Lung (tissue), 11 donors: ENCODE measurements at regions not wholly inside any gene's neighbourhood (a gene's known extent, or its start where the extent isn't known, plus 50 kb on each side); places are given as distances from the start of the nearest gene placed in this dataset.

Experiments
- ATAC-seq: fragments of 200-7000 bp; cut with Tn5 transposase; one replicate; pipeline ENCODE4 v1.9.1; 2020; ENCODE audit warnings: moderate number of reproducible peaks; ENCODE audit not compliant: insufficient read depth, low FRiP score
- DNase-seq, 3 donors: peaks; one replicate each; pipeline ENCODE4 v3.0.0-alpha.2; 2013 to 2017
- H3K27ac ChIP-seq, 2 donors: one replicate each; pipeline ENCODE4 v1.5.1; 2013; ENCODE audit warnings: mild to moderate bottlenecking in 2 of 2, moderate library complexity in 2 of 2, control low read depth in 1 of 2, inconsistent platforms in 1 of 2, low read depth in 1 of 2, low read length in 1 of 2
- H3K27me3 ChIP-seq, 3 donors: one replicate each; pipeline ENCODE4 v1.5.1; 2013; ENCODE audit warnings: low read length in 2 of 3; ENCODE audit not compliant: control insufficient read depth in 3 of 3, insufficient read depth in 3 of 3
- H3K36me3 ChIP-seq, 4 donors: one replicate each; pipeline ENCODE4 v1.5.1; 2013; ENCODE audit warnings: low read length in 4 of 4, mild to moderate bottlenecking in 1 of 4, moderate library complexity in 1 of 4; ENCODE audit not compliant: control insufficient read depth in 4 of 4, insufficient read depth in 4 of 4
- H3K4me1 ChIP-seq, 5 donors: one replicate each; pipeline ENCODE4 v1.5.1; 2013; ENCODE audit warnings: low read length in 5 of 5, mild to moderate bottlenecking in 2 of 5, moderate library complexity in 1 of 5; ENCODE audit not compliant: control insufficient read depth in 5 of 5, insufficient read depth in 5 of 5
- H3K4me3 ChIP-seq: one replicate; pipeline ENCODE4 v1.5.1; 2013; ENCODE audit warnings: mild to moderate bottlenecking, control low read depth, moderate library complexity
- H3K9ac ChIP-seq, 2 donors: one replicate each; pipeline ENCODE4 v1.5.1; 2013; ENCODE audit warnings: low read length in 2 of 2, control low read depth in 1 of 2; ENCODE audit not compliant: insufficient read depth in 1 of 2
- H3K9me3 ChIP-seq, 4 donors: one replicate each; pipeline ENCODE4 v1.5.1; 2013; ENCODE audit warnings: low read length in 3 of 4, mild to moderate bottlenecking in 1 of 4, moderate library complexity in 1 of 4; ENCODE audit not compliant: control insufficient read depth in 4 of 4, insufficient read depth in 3 of 4
- CTCF ChIP-seq: IDR thresholded peaks from 2 replicates; pipeline ENCODE4 v1.5.1; 2012; ENCODE audit warnings: mild to moderate bottlenecking; ENCODE audit errors: control extremely low read depth, extremely low read depth
- WGBS, 2 donors: extraction: QIAGEN DNeasy Blood & Tissue Kit; methylation state at CpG; one replicate each; pipeline ENCODE4 v1.1.7; 2013; 5-methylcytosine and 5-hydroxymethylcytosine counted together
- donor health status: control.
- donor health status: control.
- donor health status: Bipolar disorder and iron deficiency.
- donor health status: healthy.
- donor health status: DM: yes; HTN: yes; CAD: no.

- Histone ChIP-seq H3K36me3 (no peaks in the 10 kb centered on the region), H3K4me1 (peaks cover 18 to 56% (median 22%) of the 10 kb centered on the region in 5 donors), H3K9me3 (no peaks in the 10 kb centered on the region), H3K4me3 (no peak overlapping the region), H3K27me3 (no peaks in the 10 kb centered on the region), H3K9ac (no peak overlapping the region), H3K27ac (peak overlapping the region; percentile 64 to 83)
- ATAC-seq (no peak), DNase-seq (no peak)
- 53 to 63% methylated on average over 11 of the region's 11 CpGs for WGBS, 2 donors
- no peak for TF ChIP-seq CTCF
Measured at GRCh38 chr1:58899587-58900271, 115.9 kb upstream of the JUN start.

GRCh38 chr1:58900396-58900795, 116.5 kb upstream of the JUN start:
- no peak overlapping the region for H3K4me3 ChIP-seq
- no peak overlapping the region for H3K9ac ChIP-seq
- H3K9me3 ChIP-seq = no peaks in the 10 kb centered on the region
- 37 to 47% methylated on average over 3 of the region's 3 CpGs for WGBS, 2 donors
- no peaks in the 10 kb centered on the region for H3K36me3 ChIP-seq
- H3K27me3 ChIP-seq = no peaks in the 10 kb centered on the region
- H3K4me1 ChIP-seq = peaks cover 18 to 53% (median 20%) of the 10 kb centered on the region in 5 donors
- peak overlapping the region in 1 of 2 donors; percentile 17 for H3K27ac ChIP-seq
- TF ChIP-seq CTCF = no peak
- ATAC-seq (no peak), DNase-seq (peak in 1 of 3 donors; percentile 41)

- no peak overlapping the region for H3K27ac ChIP-seq
- ATAC-seq = no peak
- H3K4me1 ChIP-seq = peaks cover 16 to 48% (median 18%) of the 10 kb centered on the region in 5 donors
- no peak overlapping the region for H3K9ac ChIP-seq
- TF ChIP-seq CTCF = no peak
- H3K4me3 ChIP-seq = no peak overlapping the region
- no peaks in the 10 kb centered on the region for H3K36me3 ChIP-seq
- no peaks in the 10 kb centered on the region for H3K27me3 ChIP-seq
- no peaks in the 10 kb centered on the region for H3K9me3 ChIP-seq
- 82 to 97% methylated on average over 1 of the region's 1 CpG for WGBS, 2 donors
- no peak for DNase-seq
Measured at GRCh38 chr1:58901008-58901407, 117.2 kb upstream of the JUN start.
